Lung (tissue), 11 donors: ENCODE measurements at regions not wholly inside any gene's neighbourhood (a gene's known extent, or its start where the extent isn't known, plus 50 kb on each side); places are given as distances from the start of the nearest gene placed in this dataset.
A peak's percentile ranks its signal among the peaks of the same experiment; 100 is the strongest.

Source experiments
- ATAC-seq: fragments of 200-7000 bp; cut with Tn5 transposase; one replicate; pipeline ENCODE4 v1.9.1; 2020; ENCODE audit warnings: moderate number of reproducible peaks; ENCODE audit not compliant: insufficient read depth, low FRiP score
- DNase-seq, 3 donors: peaks; one replicate each; pipeline ENCODE4 v3.0.0-alpha.2; 2013 to 2017
- H3K27ac ChIP-seq, 2 donors: one replicate each; pipeline ENCODE4 v1.5.1; 2013; ENCODE audit warnings: mild to moderate bottlenecking in 2 of 2, moderate library complexity in 2 of 2, control low read depth in 1 of 2, inconsistent platforms in 1 of 2, low read depth in 1 of 2, low read length in 1 of 2
- H3K27me3 ChIP-seq, 3 donors: one replicate each; pipeline ENCODE4 v1.5.1; 2013; ENCODE audit warnings: low read length in 2 of 3; ENCODE audit not compliant: control insufficient read depth in 3 of 3, insufficient read depth in 3 of 3
- H3K36me3 ChIP-seq, 4 donors: one replicate each; pipeline ENCODE4 v1.5.1; 2013; ENCODE audit warnings: low read length in 4 of 4, mild to moderate bottlenecking in 1 of 4, moderate library complexity in 1 of 4; ENCODE audit not compliant: control insufficient read depth in 4 of 4, insufficient read depth in 4 of 4
- H3K4me1 ChIP-seq, 5 donors: one replicate each; pipeline ENCODE4 v1.5.1; 2013; ENCODE audit warnings: low read length in 5 of 5, mild to moderate bottlenecking in 2 of 5, moderate library complexity in 1 of 5; ENCODE audit not compliant: control insufficient read depth in 5 of 5, insufficient read depth in 5 of 5
- H3K4me3 ChIP-seq: one replicate; pipeline ENCODE4 v1.5.1; 2013; ENCODE audit warnings: mild to moderate bottlenecking, control low read depth, moderate library complexity
- H3K9ac ChIP-seq, 2 donors: one replicate each; pipeline ENCODE4 v1.5.1; 2013; ENCODE audit warnings: low read length in 2 of 2, control low read depth in 1 of 2; ENCODE audit not compliant: insufficient read depth in 1 of 2
- H3K9me3 ChIP-seq, 4 donors: one replicate each; pipeline ENCODE4 v1.5.1; 2013; ENCODE audit warnings: low read length in 3 of 4, mild to moderate bottlenecking in 1 of 4, moderate library complexity in 1 of 4; ENCODE audit not compliant: control insufficient read depth in 4 of 4, insufficient read depth in 3 of 4
- CTCF ChIP-seq: IDR thresholded peaks from 2 replicates; pipeline ENCODE4 v1.5.1; 2012; ENCODE audit warnings: mild to moderate bottlenecking; ENCODE audit errors: control extremely low read depth, extremely low read depth
- WGBS, 2 donors: extraction: QIAGEN DNeasy Blood & Tissue Kit; methylation state at CpG; one replicate each; pipeline ENCODE4 v1.1.7; 2013; 5-methylcytosine and 5-hydroxymethylcytosine counted together
- donor health status: control.
- donor health status: control.
- donor health status: Bipolar disorder and iron deficiency.
- donor health status: healthy.
- donor health status: DM: yes; HTN: yes; CAD: no.

- Histone ChIP-seq H3K9me3 (no peaks in the 10 kb centered on the region), H3K36me3 (no peaks in the 10 kb centered on the region), H3K4me1 (peaks cover 0 to 5% (median 0%) of the 10 kb centered on the region in 5 donors), H3K4me3 (no peak overlapping the region), H3K27me3 (no peaks in the 10 kb centered on the region), H3K9ac (no peak overlapping the region), H3K27ac (no peak overlapping the region)
- TF ChIP-seq CTCF, result no peak
- DNase-seq (no peak), ATAC-seq (no peak)
- WGBS, 2 donors, result 77 to 89% methylated on average over 4 of the region's 4 CpGs
These were observed 91.8 kb upstream of the GOLGA8J start for GRCh38 chr15:29990954-29991353.

- Histone ChIP-seq H3K27me3 (no peaks in the 10 kb centered on the region), H3K4me3 (no peak overlapping the region), H3K4me1 (peaks cover 0 to 5% (median 0%) of the 10 kb centered on the region in 5 donors), H3K9ac (no peak overlapping the region), H3K27ac (no peak overlapping the region), H3K36me3 (no peaks in the 10 kb centered on the region), H3K9me3 (no peaks in the 10 kb centered on the region)
- no peak for ATAC-seq
- 69 to 77% methylated on average over 2 of the region's 2 CpGs for WGBS, 2 donors
- no peak for DNase-seq
- TF ChIP-seq CTCF, result no peak
These were observed 92.7 kb upstream of the GOLGA8J start for GRCh38 chr15:29990035-29990434.

DNA sequence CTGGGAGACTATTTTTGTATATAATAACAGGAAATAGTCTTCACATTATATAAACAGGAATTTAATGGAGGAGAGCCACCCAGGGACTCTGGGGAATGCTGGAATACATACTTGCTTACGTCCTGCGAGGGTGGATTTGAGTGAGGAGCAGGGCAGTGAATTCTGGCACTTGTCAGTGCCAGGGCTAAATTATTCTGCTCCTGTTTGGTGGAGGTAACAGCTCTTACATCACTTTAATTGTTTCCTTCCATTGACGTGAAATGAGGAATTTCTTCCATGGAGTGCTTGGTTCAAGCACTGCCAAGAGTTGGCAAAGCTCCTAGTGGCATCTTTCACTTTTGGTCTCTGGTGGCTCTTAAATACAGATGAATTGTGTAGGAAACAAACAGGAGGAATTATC lies 94.1 kb upstream of the GOLGA8J start:
- H3K4me3 ChIP-seq, result no peak overlapping the region
- no peak for TF ChIP-seq CTCF
- DNase-seq (peak in 1 of 3 donors; percentile 14), ATAC-seq (no peak)
- peaks cover 0 to 5% (median 0%) of the 10 kb centered on the region in 5 donors for H3K4me1 ChIP-seq
- no peaks in the 10 kb centered on the region for H3K27me3 ChIP-seq
- 36 to 47% methylated on average over 3 of the region's 3 CpGs for WGBS, 2 donors
- no peaks in the 10 kb centered on the region for H3K36me3 ChIP-seq
- H3K9ac ChIP-seq, result no peak overlapping the region
- H3K27ac ChIP-seq, result no peak overlapping the region
- no peaks in the 10 kb centered on the region for H3K9me3 ChIP-seq

- no peak for DNase-seq
- H3K4me1 ChIP-seq, result peaks cover 0 to 5% (median 0%) of the 10 kb centered on the region in 5 donors
- 55 to 73% methylated on average over 2 of the region's 2 CpGs for WGBS, 2 donors
These were observed 95.8 kb upstream of the GOLGA8J start for GRCh38 chr15:29986946-29987345.

More at GRCh38 chr15:29986946-29987345, 95.8 kb upstream of the GOLGA8J start:
- H3K27ac ChIP-seq, result no peak overlapping the region
- H3K4me3 ChIP-seq, result no peak overlapping the region
- H3K27me3 ChIP-seq, result no peaks in the 10 kb centered on the region
- no peaks in the 10 kb centered on the region for H3K36me3 ChIP-seq
- H3K9ac ChIP-seq, result no peak overlapping the region
- ATAC-seq, result no peak
- no peak for TF ChIP-seq CTCF
- H3K9me3 ChIP-seq, result no peaks in the 10 kb centered on the region
